CD4-positive, CD25-positive, alpha-beta regulatory T cell (primary cell): ENCODE measurements at regions not wholly inside any gene's neighbourhood (a gene's known extent, or its start where the extent isn't known, plus 50 kb on each side); places are given as distances from the start of the nearest gene placed in this dataset.

ENCODE experiments used
- ATAC-seq, 2 donors: fragments of 150-1000 bp; cut with Tn5 transposase; one replicate each; pipeline ENCODE4 v1.10.0; 2021; ENCODE audit warnings: low read depth in 2 of 2, moderate number of reproducible peaks in 2 of 2, moderate library complexity in 1 of 2
- DNase-seq, 3 donors: peaks; one replicate each; pipeline versions ENCODE4 v3.0.0 to v3.0.0-alpha.2; 2012 to 2022; ENCODE audit warnings: mixed read lengths in 1 of 3
- H3K27ac ChIP-seq: one replicate; pipeline ENCODE4 v1.7.0; 2013; ENCODE audit warnings: mild to moderate bottlenecking, low read length; ENCODE audit not compliant: insufficient read depth, poor library complexity, severe bottlenecking
- H3K27me3 ChIP-seq: one replicate; pipeline ENCODE4 v1.7.0; 2013; ENCODE audit warnings: low read length; ENCODE audit not compliant: control insufficient read depth, insufficient read depth
- H3K36me3 ChIP-seq: one replicate; pipeline ENCODE4 v1.7.0; 2013; ENCODE audit warnings: mild to moderate bottlenecking, low read length, moderate library complexity; ENCODE audit not compliant: control insufficient read depth, insufficient read depth
- H3K4me1 ChIP-seq: 2 replicates; pipeline ENCODE4 v1.7.0; 2013; ENCODE audit warnings: mild to moderate bottlenecking, low read length; ENCODE audit not compliant: insufficient read depth, control insufficient read depth, poor library complexity, severe bottlenecking
- H3K4me3 ChIP-seq: one replicate; pipeline ENCODE4 v1.7.0; 2013; ENCODE audit warnings: low read depth, mild to moderate bottlenecking, low read length, moderate library complexity
- H3K9me3 ChIP-seq, 2 experiments: 1 replicate in 1 of 2; 2 replicates in 1 of 2; pipeline ENCODE4 v1.7.0; 2013; ENCODE audit warnings: low read length in 2 of 2, mild to moderate bottlenecking in 1 of 2, moderate library complexity in 1 of 2; ENCODE audit not compliant: control insufficient read depth in 2 of 2
- H3K27ac Mint-ChIP-seq, 3 donors: one replicate each; pipeline ENCODE4 v1.8.0; 2020 to 2022; ENCODE audit warnings: mild to moderate bottlenecking in 3 of 3, mixed read lengths in 3 of 3, moderate library complexity in 2 of 3
- H3K27me3 Mint-ChIP-seq: one replicate; pipeline ENCODE4 v1.8.0; 2022; ENCODE audit warnings: mild to moderate bottlenecking, mixed read lengths
- H3K36me3 Mint-ChIP-seq: one replicate; pipeline ENCODE4 v1.8.0; 2020; ENCODE audit warnings: mixed read lengths
- H3K4me1 Mint-ChIP-seq, 4 donors: one replicate each; pipeline ENCODE4 v1.8.0; 2020 to 2022; ENCODE audit warnings: mixed read lengths in 4 of 4, mild to moderate bottlenecking in 1 of 4
- H3K4me3 Mint-ChIP-seq, 4 donors: one replicate each; pipeline ENCODE4 v1.8.0; 2020 to 2022; ENCODE audit warnings: mild to moderate bottlenecking in 4 of 4, mixed read lengths in 4 of 4, moderate library complexity in 3 of 4
- H3K9me3 Mint-ChIP-seq, 7 donors: one replicate each; pipeline ENCODE4 v1.8.0; 2020 to 2022; ENCODE audit warnings: mixed read lengths in 7 of 7, mild to moderate bottlenecking in 3 of 7, moderate library complexity in 2 of 7

- Histone ChIP-seq H3K36me3 (no peaks in the 10 kb centered on the region), H3K9me3 (no peaks in the 10 kb centered on the region), H3K27ac (no peak overlapping the region), H3K4me3 (no peak overlapping the region), H3K27me3 (no peaks in the 10 kb centered on the region), H3K4me1 (no peaks in the 10 kb centered on the region)
- Mint-ChIP-seq H3K9me3 (peaks cover 0 to 4% (median 0%) of the 10 kb centered on the region in 7 donors), H3K27ac (no peak overlapping the region), H3K27me3 (peaks cover 5% of the 10 kb centered on the region), H3K4me1 (no peaks in the 10 kb centered on the region), H3K36me3 (no peaks in the 10 kb centered on the region), H3K4me3 (no peak overlapping the region)
- DNase-seq, result no peak
- ATAC-seq, result no peak
Observed at GRCh38 chr9:107086460-107086859, 196.6 kb upstream of the RAD23B start.

DNA sequence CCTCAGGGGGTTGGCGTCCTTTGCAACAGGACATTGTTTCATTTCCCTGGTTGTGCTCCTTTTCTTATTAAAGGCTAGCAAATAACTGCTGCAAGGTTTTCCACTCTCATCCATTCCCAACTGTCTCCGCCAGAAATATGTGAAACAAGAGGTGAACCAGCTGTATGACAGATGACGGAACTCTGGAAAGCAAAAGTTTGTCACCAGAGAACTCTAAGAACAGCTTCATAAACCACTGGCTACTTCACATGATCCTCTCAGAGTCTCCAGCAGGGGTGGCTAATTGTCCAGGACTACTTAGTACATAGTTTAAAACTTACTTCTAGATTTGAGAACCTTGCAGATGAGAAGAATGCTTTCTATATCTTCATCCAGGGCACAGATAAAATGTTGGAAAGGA is 195.9 kb upstream of the RAD23B start:
- H3K36me3 ChIP-seq, result no peaks in the 10 kb centered on the region
- DNase-seq, result no peak
- no peak overlapping the region for H3K27ac ChIP-seq
- H3K4me1 ChIP-seq, result no peaks in the 10 kb centered on the region
- peaks cover 0 to 5% (median 0%) of the 10 kb centered on the region in 7 donors for H3K9me3 Mint-ChIP-seq
- no peaks in the 10 kb centered on the region for H3K36me3 Mint-ChIP-seq
- no peaks in the 10 kb centered on the region for H3K4me1 Mint-ChIP-seq
- H3K4me3 Mint-ChIP-seq, result no peak overlapping the region
- H3K4me3 ChIP-seq, result no peak overlapping the region
- no peaks in the 10 kb centered on the region for H3K9me3 ChIP-seq
- no peaks in the 10 kb centered on the region for H3K27me3 ChIP-seq
- H3K27me3 Mint-ChIP-seq, result peaks cover 5% of the 10 kb centered on the region
- H3K27ac Mint-ChIP-seq, result no peak overlapping the region
- ATAC-seq, result no peak

GRCh38 chr9:107090218-107090617 is 192.9 kb upstream of the RAD23B start:
- Histone ChIP-seq H3K36me3 (no peaks in the 10 kb centered on the region), H3K27ac (no peak overlapping the region), H3K4me1 (no peaks in the 10 kb centered on the region), H3K9me3 (no peaks in the 10 kb centered on the region), H3K4me3 (no peak overlapping the region), H3K27me3 (no peaks in the 10 kb centered on the region)
- no peak for ATAC-seq
- DNase-seq, result no peak
- H3K36me3 Mint-ChIP-seq, result no peaks in the 10 kb centered on the region
- H3K4me3 Mint-ChIP-seq, result no peak overlapping the region
- H3K27me3 Mint-ChIP-seq, result no peaks in the 10 kb centered on the region
- H3K9me3 Mint-ChIP-seq, result peaks cover 0 to 4% (median 0%) of the 10 kb centered on the region in 7 donors
- no peaks in the 10 kb centered on the region for H3K4me1 Mint-ChIP-seq
- H3K27ac Mint-ChIP-seq, result no peak overlapping the region

- Mint-ChIP-seq H3K27me3 (no peaks in the 10 kb centered on the region), H3K27ac (no peak overlapping the region), H3K4me1 (no peaks in the 10 kb centered on the region), H3K36me3 (no peaks in the 10 kb centered on the region), H3K9me3 (peaks cover 0 to 4% (median 0%) of the 10 kb centered on the region in 7 donors), H3K4me3 (no peak overlapping the region)
- no peaks in the 10 kb centered on the region for H3K27me3 ChIP-seq
- no peak overlapping the region for H3K27ac ChIP-seq
- DNase-seq (no peak), ATAC-seq (no peak)
- no peak overlapping the region for H3K4me3 ChIP-seq
- no peaks in the 10 kb centered on the region for H3K36me3 ChIP-seq
- no peaks in the 10 kb centered on the region for H3K9me3 ChIP-seq
- no peaks in the 10 kb centered on the region for H3K4me1 ChIP-seq
Observed at GRCh38 chr9:107093365-107094060, 189.6 kb upstream of the RAD23B start.

DNA sequence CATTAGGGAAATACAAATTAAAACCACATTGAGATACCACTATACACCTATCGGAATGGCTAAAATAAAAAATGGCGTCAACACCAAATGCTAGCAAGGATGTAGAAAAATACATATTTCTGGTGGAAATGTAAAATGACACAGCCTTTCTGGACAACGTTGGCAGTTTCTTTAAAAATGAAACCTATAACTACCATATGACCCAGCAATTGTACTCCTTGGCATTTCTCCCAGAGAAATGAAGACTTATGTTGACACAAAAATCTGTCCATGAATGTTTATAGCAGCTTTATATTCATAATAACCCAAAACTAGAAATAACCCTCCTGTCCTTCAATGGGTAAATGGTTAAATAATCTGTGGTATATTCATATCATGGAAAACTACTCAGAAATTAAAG is 188.7 kb upstream of the RAD23B start:
- H3K9me3 Mint-ChIP-seq, result peaks cover 0 to 3% (median 0%) of the 10 kb centered on the region in 7 donors
- no peaks in the 10 kb centered on the region for H3K4me1 ChIP-seq
- no peaks in the 10 kb centered on the region for H3K4me1 Mint-ChIP-seq
- H3K27me3 ChIP-seq, result no peaks in the 10 kb centered on the region
- H3K4me3 Mint-ChIP-seq, result no peak overlapping the region
- no peaks in the 10 kb centered on the region for H3K36me3 ChIP-seq
- H3K27me3 Mint-ChIP-seq, result no peaks in the 10 kb centered on the region
- H3K9me3 ChIP-seq, result no peaks in the 10 kb centered on the region
- no peak overlapping the region for H3K4me3 ChIP-seq
- no peak for DNase-seq
- no peaks in the 10 kb centered on the region for H3K36me3 Mint-ChIP-seq
- no peak overlapping the region for H3K27ac ChIP-seq
- no peak overlapping the region for H3K27ac Mint-ChIP-seq
- ATAC-seq, result no peak

DNA sequence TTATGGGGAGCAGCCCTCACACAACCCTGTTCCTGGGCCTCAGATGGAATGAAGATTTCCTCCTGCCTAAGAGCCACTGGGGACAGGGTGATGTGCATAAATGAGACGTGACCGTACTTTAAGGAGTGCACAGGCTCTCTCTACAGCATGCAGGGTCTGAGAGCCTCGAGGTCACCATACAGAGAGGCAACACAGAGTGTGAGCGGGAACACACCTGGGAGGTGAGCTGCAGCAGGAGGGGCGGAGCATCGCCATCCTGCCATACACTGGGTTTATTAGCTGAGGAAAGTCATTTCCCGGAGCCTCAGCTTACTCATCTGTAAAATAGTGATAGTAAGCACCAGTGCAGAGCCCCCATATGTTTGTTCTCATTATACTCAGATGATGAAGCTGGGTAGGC is 182.5 kb upstream of the RAD23B start:
- no peak overlapping the region for H3K4me3 ChIP-seq
- Mint-ChIP-seq H3K27ac (no peak overlapping the region), H3K4me3 (no peak overlapping the region), H3K27me3 (no peaks in the 10 kb centered on the region), H3K9me3 (peaks cover 0 to 3% (median 0%) of the 10 kb centered on the region in 7 donors), H3K4me1 (no peaks in the 10 kb centered on the region), H3K36me3 (no peaks in the 10 kb centered on the region)
- DNase-seq (no peak), ATAC-seq (no peak)
- H3K27me3 ChIP-seq, result no peaks in the 10 kb centered on the region
- H3K4me1 ChIP-seq, result no peaks in the 10 kb centered on the region
- H3K27ac ChIP-seq, result no peak overlapping the region
- H3K9me3 ChIP-seq, result no peaks in the 10 kb centered on the region
- H3K36me3 ChIP-seq, result no peaks in the 10 kb centered on the region

DNA sequence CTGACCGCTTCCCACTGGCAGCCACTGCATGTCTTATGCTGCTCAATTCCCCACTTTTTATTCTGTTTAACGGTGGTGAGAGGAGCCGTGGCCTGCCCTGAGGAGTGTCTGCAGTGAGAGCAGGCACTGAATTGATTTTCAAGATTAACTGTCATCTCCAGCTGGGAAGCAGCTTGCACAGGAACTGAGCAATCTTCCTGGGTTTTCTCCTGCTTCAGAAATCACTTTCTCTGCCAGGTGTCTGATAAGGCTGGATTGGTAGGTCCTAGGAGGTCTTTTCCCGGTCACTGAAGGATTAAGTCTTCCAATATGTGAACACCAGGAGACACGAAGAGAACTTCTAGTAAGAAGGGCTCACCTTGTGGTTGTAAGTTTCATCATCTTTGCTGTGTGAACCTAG is 181.1 kb upstream of the RAD23B start:
- ATAC-seq (no peak), DNase-seq (no peak)
- Mint-ChIP-seq H3K27me3 (no peaks in the 10 kb centered on the region), H3K9me3 (peaks cover 0 to 3% (median 0%) of the 10 kb centered on the region in 7 donors), H3K4me1 (no peaks in the 10 kb centered on the region), H3K4me3 (no peak overlapping the region), H3K36me3 (no peaks in the 10 kb centered on the region), H3K27ac (no peak overlapping the region)
- Histone ChIP-seq H3K36me3 (no peaks in the 10 kb centered on the region), H3K4me3 (no peak overlapping the region), H3K9me3 (no peaks in the 10 kb centered on the region), H3K4me1 (no peaks in the 10 kb centered on the region), H3K27me3 (no peaks in the 10 kb centered on the region), H3K27ac (no peak overlapping the region)

DNA sequence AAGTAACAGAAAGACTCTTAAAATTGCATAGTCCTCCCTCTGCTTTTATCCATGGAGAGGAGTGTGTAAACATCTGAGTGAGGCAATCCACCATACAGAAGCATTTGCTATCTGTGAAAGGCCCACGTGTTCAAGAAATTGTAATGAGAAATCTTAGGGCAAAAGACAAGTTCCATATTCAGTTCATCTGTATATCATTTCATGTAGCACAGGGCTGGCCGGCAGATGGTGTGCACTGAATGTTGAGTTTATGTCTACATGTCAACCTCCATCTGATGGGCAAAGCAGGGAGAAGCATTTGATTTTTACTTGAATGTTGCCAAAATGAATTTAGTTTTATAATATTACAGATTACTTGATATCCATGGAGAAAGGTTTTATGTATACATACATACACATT is 179.5 kb upstream of the RAD23B start:
- Mint-ChIP-seq H3K4me1 (no peaks in the 10 kb centered on the region), H3K36me3 (no peaks in the 10 kb centered on the region), H3K9me3 (peaks cover 0 to 3% (median 0%) of the 10 kb centered on the region in 7 donors), H3K27me3 (no peaks in the 10 kb centered on the region), H3K27ac (no peak overlapping the region), H3K4me3 (no peak overlapping the region)
- Histone ChIP-seq H3K27ac (no peak overlapping the region), H3K4me1 (no peaks in the 10 kb centered on the region), H3K27me3 (no peaks in the 10 kb centered on the region), H3K36me3 (no peaks in the 10 kb centered on the region), H3K9me3 (no peaks in the 10 kb centered on the region), H3K4me3 (no peak overlapping the region)
- DNase-seq, result no peak
- ATAC-seq, result no peak
